ENCODE measurements at regions not wholly inside any gene's neighbourhood (a gene's known extent, or its start where the extent isn't known, plus 50 kb on each side); places are given as distances from the start of the nearest gene placed in this dataset.

GRCh38 chr6:12606616-12607015 lies 110.0 kb upstream of the PHACTR1 start:
- no peak for TF ChIP-seq CTCF (IDR thresholded peaks at IDR 0.05)
- no peak for TF ChIP-seq POLR2A (IDR thresholded peaks at IDR 0.05)

Measured in testis (tissue), 2 donors.